ENCODE measurements at regions not wholly inside any gene's neighbourhood (a gene's known extent, or its start where the extent isn't known, plus 50 kb on each side); places are given as distances from the start of the nearest gene placed in this dataset.

- Histone ChIP-seq H3K9me3 (no peaks in the 10 kb centered on the region), H3K36me3 (no peaks in the 10 kb centered on the region), H3K27me3 (no peaks in the 10 kb centered on the region), H3K4me1 (no peaks in the 10 kb centered on the region), H3K4me3 (ENCODE audit: low read depth, low read length) (no peak overlapping the region)
- TF ChIP-seq CTCF (IDR thresholded peaks at IDR 0.05; ENCODE audit: low read depth, low read length) = no peak
- DNase-seq = no peak
Measured at GRCh38 chr9:119991797-119992196, 588.2 kb downstream of the CDK5RAP2 start.

GRCh38 chr9:119986713-119987112, 593.3 kb downstream of the CDK5RAP2 start:
- no peaks in the 10 kb centered on the region for H3K4me1 ChIP-seq
- H3K36me3 ChIP-seq = no peaks in the 10 kb centered on the region
- H3K4me3 ChIP-seq (ENCODE audit: low read depth, low read length) = no peak overlapping the region
- no peaks in the 10 kb centered on the region for H3K27me3 ChIP-seq
- no peak for TF ChIP-seq CTCF (IDR thresholded peaks at IDR 0.05; ENCODE audit: low read depth, low read length)
- DNase-seq = no peak
- H3K9me3 ChIP-seq = no peaks in the 10 kb centered on the region

GRCh38 chr9:119986205-119986604, 593.8 kb downstream of the CDK5RAP2 start:
- Histone ChIP-seq H3K4me3 (ENCODE audit: low read depth, low read length) (no peak overlapping the region), H3K4me1 (no peaks in the 10 kb centered on the region), H3K9me3 (no peaks in the 10 kb centered on the region), H3K27me3 (no peaks in the 10 kb centered on the region), H3K36me3 (no peaks in the 10 kb centered on the region)
- no peak for DNase-seq
- no peak for TF ChIP-seq CTCF (IDR thresholded peaks at IDR 0.05; ENCODE audit: low read depth, low read length)

GRCh38 chr9:119974026-119974425, 604.8 kb upstream of the BRINP1 start:
- Histone ChIP-seq H3K9me3 (no peaks in the 10 kb centered on the region), H3K27me3 (no peaks in the 10 kb centered on the region), H3K4me1 (no peaks in the 10 kb centered on the region), H3K36me3 (no peaks in the 10 kb centered on the region), H3K4me3 (ENCODE audit: low read depth, low read length) (no peak overlapping the region)
- no peak for TF ChIP-seq CTCF (IDR thresholded peaks at IDR 0.05; ENCODE audit: low read depth, low read length)
- no peak for DNase-seq

GRCh38 chr9:119968836-119969707, 599.8 kb upstream of the BRINP1 start:
- DNase-seq = peak; percentile 75
- no peak overlapping the region for H3K4me3 ChIP-seq (ENCODE audit: low read depth, low read length)
- H3K36me3 ChIP-seq = no peaks in the 10 kb centered on the region
- TF ChIP-seq CTCF (IDR thresholded peaks at IDR 0.05; ENCODE audit: low read depth, low read length) = peak; percentile 94
- H3K9me3 ChIP-seq = no peaks in the 10 kb centered on the region
- no peaks in the 10 kb centered on the region for H3K4me1 ChIP-seq
- H3K27me3 ChIP-seq = no peaks in the 10 kb centered on the region

GRCh38 chr9:119967867-119968535, 598.8 kb upstream of the BRINP1 start:
- Histone ChIP-seq H3K4me3 (ENCODE audit: low read depth, low read length) (no peak overlapping the region), H3K36me3 (no peaks in the 10 kb centered on the region), H3K4me1 (no peaks in the 10 kb centered on the region), H3K27me3 (no peaks in the 10 kb centered on the region), H3K9me3 (no peaks in the 10 kb centered on the region)
- DNase-seq = no peak
- TF ChIP-seq CTCF (IDR thresholded peaks at IDR 0.05; ENCODE audit: low read depth, low read length) = no peak
